SHP77 (cell line): ENCODE measurements at regions not wholly inside any gene's neighbourhood (a gene's known extent, or its start where the extent isn't known, plus 50 kb on each side); places are given as distances from the start of the nearest gene placed in this dataset.
"Not testable (repeated sequence)": the region's sequence is repeated elsewhere in the genome, so short reads cannot be mapped to it uniquely, and the experiment has no call there.

Experiments
- DNase-seq, 2 experiments: peaks; one replicate each; lab custom pipeline; 2025; lab: John Stamatoyannopoulos, UW

GRCh38 chr6:138662471-138662870 lies 111.1 kb upstream of the CCDC28A start:
- DNase-seq: no peak

- DNase-seq: no peak
Measured at GRCh38 chr6:138663892-138664291, 109.7 kb upstream of the CCDC28A start.

GRCh38 chr6:138664745-138665144 lies 108.8 kb upstream of the CCDC28A start:
- no peak for DNase-seq

- DNase-seq: no peak
Measured at GRCh38 chr6:138666636-138667035, 106.9 kb upstream of the CCDC28A start.

GRCh38 chr6:138667408-138667807 lies 106.2 kb upstream of the CCDC28A start:
- no peak for DNase-seq

- DNase-seq: no peak
Measured at GRCh38 chr6:138671351-138671750, 102.2 kb upstream of the CCDC28A start.

- DNase-seq: no peak
Measured at GRCh38 chr6:138673346-138674014, 100.1 kb upstream of the CCDC28A start.

GRCh38 chr6:138674444-138674843 lies 99.1 kb upstream of the CCDC28A start:
- DNase-seq: not testable (repeated sequence)

GRCh38 chr6:138677538-138677937 lies 96.0 kb upstream of the CCDC28A start:
- DNase-seq: no peak

GRCh38 chr6:138678168-138678567 lies 95.4 kb upstream of the CCDC28A start:
- no peak for DNase-seq

GRCh38 chr6:138680085-138680484 lies 93.5 kb upstream of the CCDC28A start:
- no peak for DNase-seq

- no peak for DNase-seq
Measured at GRCh38 chr6:138681627-138682026, 91.9 kb upstream of the CCDC28A start.

- peak; percentile 43 to 47 for DNase-seq
Measured at GRCh38 chr6:138682704-138683527, 90.7 kb upstream of the CCDC28A start.

- DNase-seq: no peak
Measured at GRCh38 chr6:138685257-138685656, 88.3 kb upstream of the CCDC28A start.

GRCh38 chr6:138685781-138686180 lies 87.8 kb upstream of the CCDC28A start:
- DNase-seq: no peak

GRCh38 chr6:138688580-138688979 lies 85.0 kb upstream of the CCDC28A start:
- DNase-seq: no peak

GRCh38 chr6:138689849-138690248 lies 83.7 kb upstream of the CCDC28A start:
- no peak for DNase-seq

GRCh38 chr6:138690975-138691594 lies 82.5 kb upstream of the CCDC28A start:
- DNase-seq: no peak

- no peak for DNase-seq
Measured at GRCh38 chr6:138691595-138692057, 81.9 kb upstream of the CCDC28A start.

GRCh38 chr6:138692058-138692977 lies 81.3 kb upstream of the CCDC28A start:
- DNase-seq: peak; percentile 24 to 59

GRCh38 chr6:138692978-138693909 lies 80.3 kb upstream of the CCDC28A start:
- peak; percentile 68 to 73 for DNase-seq
